GM12878 (cell line): ENCODE measurements at regions not wholly inside any gene's neighbourhood (a gene's known extent, or its start where the extent isn't known, plus 50 kb on each side); places are given as distances from the start of the nearest gene placed in this dataset.
"Not testable (repeated sequence)": the region's sequence is repeated elsewhere in the genome, so short reads cannot be mapped to it uniquely, and the experiment has no call there.

ENCODE experiments used
- ATAC-seq: fragments of 200-7000 bp; cut with Tn5 transposase; 3 replicates; pipeline ENCODE4 v1.9.1; 2020; ENCODE audit warnings: mild to moderate bottlenecking, moderate library complexity
- BruUV-seq: library from RNA; stranded (reverse); fragments of 400-500 nt; replicated peaks from 2 replicates; lab custom pipeline; 2021; lab: Mats Ljungman, UMichigan
- CTCF ChIA-PET: fragments of 300-600 bp; sonication (Branson Sonifier 250); formaldehyde crosslinking; extraction: SDS; loops from one replicate; lab custom pipeline; 2021; ENCODE audit warnings: inconsistent platforms; lab: Yijun Ruan, JAX
- POLR2A ChIA-PET: fragments of 350-600 bp; formaldehyde crosslinking; extraction: SDS; loops from one replicate; lab custom pipeline; 2021; ENCODE audit warnings: inconsistent platforms; lab: Charles Lee
- RAD21 ChIA-PET: fragments of 300-600 bp; sonication (Branson Sonifier 250); formaldehyde crosslinking; loops from one replicate; lab custom pipeline; 2023; ENCODE audit warnings: antibody characterized with exemption; ENCODE audit not compliant: unreplicated experiment; lab: Charles Lee
- SMC1A ChIA-PET: fragments of 300-600 bp; sonication (Branson Sonifier 250); formaldehyde crosslinking; loops from one replicate; lab custom pipeline; 2023; ENCODE audit not compliant: unreplicated experiment, uncharacterized antibody; lab: Charles Lee
- DNase-seq: peaks from one replicate; pipeline ENCODE4 v3.0.0-alpha.2; 2011; ENCODE audit warnings: low read depth, low spot score
- FAIRE-seq: peaks from 3 replicates; lab custom pipeline; 2011; peaks lifted over from hg19 to GRCh38; lab: Jason Lieb, UNC
- H2AFZ ChIP-seq: 2 replicates; pipeline ENCODE4 v1.6.0; 2011; ENCODE audit warnings: low read depth, low read length, control low read depth; ENCODE audit not compliant: control insufficient read depth
- H3K27ac ChIP-seq: 2 replicates; pipeline ENCODE4 v1.5.1; 2011; ENCODE audit warnings: control low read depth; ENCODE audit not compliant: control insufficient read depth, insufficient read depth
- H3K27me3 ChIP-seq, 2 experiments: replicated peaks in 1 of 2; 2 replicates each; pipeline versions ENCODE4 v1.6.0 to v1.6.1; 2011; ENCODE audit warnings: low read length in 1 of 2; ENCODE audit not compliant: control insufficient read depth in 2 of 2, insufficient read depth in 2 of 2
- H3K36me3 ChIP-seq, 2 experiments: 2 replicates each; pipeline ENCODE4 v1.5.1; 2011; ENCODE audit warnings: low read length in 1 of 2; ENCODE audit not compliant: control insufficient read depth in 2 of 2, insufficient read depth in 2 of 2
- H3K4me1 ChIP-seq: 2 replicates; pipeline ENCODE4 v1.6.1; 2011; ENCODE audit warnings: mild to moderate bottlenecking, low read length, moderate library complexity, mixed read lengths; ENCODE audit not compliant: control insufficient read depth, insufficient read depth
- H3K4me2 ChIP-seq: 2 replicates; pipeline ENCODE4 v1.6.0; 2011; ENCODE audit warnings: control low read depth; ENCODE audit not compliant: control insufficient read depth, insufficient read depth
- H3K4me3 ChIP-seq: fragments of 200-600 bp; sonication (generic); 2 replicates; pipeline ENCODE4 v1.5.1; 2016
- H3K79me2 ChIP-seq: 2 replicates; pipeline ENCODE4 v1.6.0; 2011; ENCODE audit warnings: low read length; ENCODE audit not compliant: control insufficient read depth, insufficient read depth
- H3K9ac ChIP-seq: 2 replicates; pipeline ENCODE4 v1.8.0; 2011; ENCODE audit warnings: low read length, control low read depth, mixed read lengths; ENCODE audit not compliant: control insufficient read depth, insufficient read depth
- H3K9me3 ChIP-seq: replicated peaks from 3 replicates; pipeline ENCODE4 v1.5.1; 2011; ENCODE audit warnings: mild to moderate bottlenecking, low read length; ENCODE audit not compliant: control insufficient read depth, insufficient read depth
- H4K20me1 ChIP-seq: 2 replicates; pipeline ENCODE4 v1.6.0; 2011; ENCODE audit not compliant: control insufficient read depth, insufficient read depth
- DPF2 ChIP-seq: fragments of 450-650 bp; IDR thresholded peaks from 2 replicates; pipeline ENCODE4 v1.6.1; 2017; ENCODE audit warnings: mild to moderate bottlenecking
- GATAD2B ChIP-seq: fragments of 450-650 bp; conservative IDR thresholded peaks from 2 replicates; pipeline ENCODE4 v1.6.1; 2017; ENCODE audit warnings: low read depth, mild to moderate bottlenecking, moderate library complexity
- IKZF1 ChIP-seq: fragments of 450-650 bp; conservative IDR thresholded peaks from 2 replicates; pipeline ENCODE4 v1.6.1; 2017; ENCODE audit warnings: antibody characterized with exemption, mild to moderate bottlenecking
- IKZF2 ChIP-seq, 2 experiments: fragments of 450-650 bp; IDR thresholded peaks; 2 replicates each; pipeline ENCODE4 v1.6.1; 2017; ENCODE audit warnings: mild to moderate bottlenecking in 2 of 2, moderate library complexity in 2 of 2
- MEF2B ChIP-seq: fragments of 450-650 bp; IDR thresholded peaks from 2 replicates; pipeline ENCODE4 v1.6.1; 2018; ENCODE audit warnings: mild to moderate bottlenecking, moderate library complexity; ENCODE audit not compliant: partially characterized antibody, poor library complexity, severe bottlenecking
- MTA2 ChIP-seq: fragments of 450-650 bp; IDR thresholded peaks from 2 replicates; pipeline ENCODE4 v1.6.1; 2016; ENCODE audit warnings: low read depth, mild to moderate bottlenecking, moderate library complexity
- SPI1 ChIP-seq: IDR thresholded peaks from 2 replicates; pipeline ENCODE4 v1.6.1; 2011; ENCODE audit warnings: low read depth, mild to moderate bottlenecking, low read length, moderate library complexity, borderline replicate concordance; ENCODE audit not compliant: insufficient read depth
- ZNF24 ChIP-seq: fragments of 450-650 bp; IDR thresholded peaks from 2 replicates; pipeline ENCODE4 v1.6.1; 2017; ENCODE audit warnings: antibody characterized with exemption, mild to moderate bottlenecking
- WGBS: methylation state at CpG from one replicate; pipeline ENCODE4 v1.1.6; 2016; ENCODE audit warnings: low lambda C conversion rate; ENCODE audit not compliant: insufficient replicate concordance, insufficient coverage; ENCODE audit errors: missing lambda C conversion rate; 5-methylcytosine and 5-hydroxymethylcytosine counted together
- in situ Hi-C: fragments of 300-500 bp; cut with MboI; formaldehyde crosslinking; loops from 9 replicates; pipeline ENCODE4 v1.14.3; 2018; ENCODE audit warnings: mixed read lengths
- intact Hi-C: fragments of 100-400 bp; cut with micrococcal nuclease; formaldehyde crosslinking; loops from one replicate; pipeline ENCODE4 v1.14.2; 2022; ENCODE audit not compliant: unreplicated experiment
- TF ChIP-seq, protein P1 (sequence below): fragments of 450-650 bp; IDR thresholded peaks from 2 replicates; pipeline ENCODE4 v1.6.1; 2017; ENCODE audit warnings: low read depth, mild to moderate bottlenecking, moderate library complexity
- TF ChIP-seq, protein P2 (sequence below): fragments of 450-650 bp; IDR thresholded peaks from 2 replicates; pipeline ENCODE4 v1.6.1; 2017; ENCODE audit warnings: mild to moderate bottlenecking, low read depth, inconsistent platforms; ENCODE audit not compliant: poor library complexity, severe bottlenecking

- H2AFZ ChIP-seq, H3K4me3 ChIP-seq, H3K27me3 ChIP-seq, H4K20me1 ChIP-seq, FAIRE-seq, H3K36me3 ChIP-seq, DNase-seq, H3K9me3 ChIP-seq, H3K79me2 ChIP-seq, BruUV-seq, H3K9ac ChIP-seq, intact Hi-C loops: not testable (repeated sequence)
- ChIA-PET CTCF (interaction anchor here (0.7 to 4.3 kb wide), 6 partner anchors 10 to 225 kb away, joined by 3 to 193 read pairs (median 11); a partner anchor contains a TSS), RAD21 (interaction anchor here (2.0 to 3.9 kb wide), 6 partner anchors 13 to 122 kb away, joined by 5 to 44 read pairs (median 18); a partner anchor contains a TSS), POLR2A (interaction anchor here (0.6 to 3.2 kb wide), 8 partner anchors 8 to 644 kb away, joined by 4 to 29 read pairs (median 6); no protein-coding TSS in a partner anchor), SMC1A (interaction anchor here (1.0 to 4.9 kb wide), 4 partner anchors 13 to 122 kb away, joined by 4 to 93 read pairs (median 33); no protein-coding TSS in a partner anchor)
- TF ChIP-seq, protein P1, sequence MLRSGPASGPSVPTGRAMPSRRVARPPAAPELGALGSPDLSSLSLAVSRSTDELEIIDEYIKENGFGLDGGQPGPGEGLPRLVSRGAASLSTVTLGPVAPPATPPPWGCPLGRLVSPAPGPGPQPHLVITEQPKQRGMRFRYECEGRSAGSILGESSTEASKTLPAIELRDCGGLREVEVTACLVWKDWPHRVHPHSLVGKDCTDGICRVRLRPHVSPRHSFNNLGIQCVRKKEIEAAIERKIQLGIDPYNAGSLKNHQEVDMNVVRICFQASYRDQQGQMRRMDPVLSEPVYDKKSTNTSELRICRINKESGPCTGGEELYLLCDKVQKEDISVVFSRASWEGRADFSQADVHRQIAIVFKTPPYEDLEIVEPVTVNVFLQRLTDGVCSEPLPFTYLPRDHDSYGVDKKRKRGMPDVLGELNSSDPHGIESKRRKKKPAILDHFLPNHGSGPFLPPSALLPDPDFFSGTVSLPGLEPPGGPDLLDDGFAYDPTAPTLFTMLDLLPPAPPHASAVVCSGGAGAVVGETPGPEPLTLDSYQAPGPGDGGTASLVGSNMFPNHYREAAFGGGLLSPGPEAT = peak; percentile 55; the same call in 1 of the 2 replicates
- TF ChIP-seq SPI1 (peak; percentile 74), DPF2 (peak; percentile 71), ZNF24 (0 out of 2 replicates have a peak, but pooled peaks have one; percentile 28), IKZF1 (peak; percentile 59; the same call in 1 of the 2 replicates), MEF2B (peak; percentile 20), IKZF2 (IDR thresholded peaks at IDR 0.05) (peak; percentile 51 to 53; a peak in 2 of 4 replicates), MTA2 (peak; percentile 49; the same call in 1 of the 2 replicates), GATAD2B (0 out of 2 replicates have a peak, but pooled peaks have one; percentile 31)
- TF ChIP-seq, protein P2, sequence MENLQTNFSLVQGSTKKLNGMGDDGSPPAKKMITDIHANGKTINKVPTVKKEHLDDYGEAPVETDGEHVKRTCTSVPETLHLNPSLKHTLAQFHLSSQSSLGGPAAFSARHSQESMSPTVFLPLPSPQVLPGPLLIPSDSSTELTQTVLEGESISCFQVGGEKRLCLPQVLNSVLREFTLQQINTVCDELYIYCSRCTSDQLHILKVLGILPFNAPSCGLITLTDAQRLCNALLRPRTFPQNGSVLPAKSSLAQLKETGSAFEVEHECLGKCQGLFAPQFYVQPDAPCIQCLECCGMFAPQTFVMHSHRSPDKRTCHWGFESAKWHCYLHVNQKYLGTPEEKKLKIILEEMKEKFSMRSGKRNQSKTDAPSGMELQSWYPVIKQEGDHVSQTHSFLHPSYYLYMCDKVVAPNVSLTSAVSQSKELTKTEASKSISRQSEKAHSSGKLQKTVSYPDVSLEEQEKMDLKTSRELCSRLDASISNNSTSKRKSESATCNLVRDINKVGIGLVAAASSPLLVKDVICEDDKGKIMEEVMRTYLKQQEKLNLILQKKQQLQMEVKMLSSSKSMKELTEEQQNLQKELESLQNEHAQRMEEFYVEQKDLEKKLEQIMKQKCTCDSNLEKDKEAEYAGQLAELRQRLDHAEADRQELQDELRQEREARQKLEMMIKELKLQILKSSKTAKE = peak; percentile 39
- ATAC-seq = peak; percentile 23
- in situ Hi-C loops = loop anchor here (25.0 kb wide), 1 partner anchor 261 kb away; no protein-coding TSS in a partner anchor
- WGBS = 33% methylated on average over 10 of the region's 10 CpGs
- 0 out of 2 replicates have a peak overlapping the region, but pooled peaks have one; percentile 7 for H3K27ac ChIP-seq
- H3K4me2 ChIP-seq = 0 out of 2 replicates have a peak overlapping the region, but pooled peaks have one; percentile 18
- H3K4me1 ChIP-seq = peaks cover 22% of the 10 kb centered on the region
Observed at GRCh38 chr6:27773542-27774263, 138.5 kb downstream of the OR2B2 start.
